IMR-90 (cell line): ENCODE measurements at regions not wholly inside any gene's neighbourhood (a gene's known extent, or its start where the extent isn't known, plus 50 kb on each side); places are given as distances from the start of the nearest gene placed in this dataset.

Experiments
- ATAC-seq: fragments of 200-7000 bp; cut with Tn5 transposase; 2 replicates; pipeline ENCODE4 v1.9.1; 2020; ENCODE audit warnings: low read depth, mild to moderate bottlenecking, moderate library complexity
- BruUV-seq: library from RNA; stranded (reverse); fragments of 400-500 nt; replicated peaks from 2 replicates; lab custom pipeline; 2021; lab: Mats Ljungman, UMichigan
- CTCF ChIA-PET: fragments of 300-600 bp; formaldehyde crosslinking; extraction: SDS; loops from one replicate; lab custom pipeline; 2021; ENCODE audit warnings: antibody characterized with exemption; lab: Yijun Ruan, JAX
- POLR2A ChIA-PET: fragments of 300-600 bp; sonication (Branson Sonifier 250); formaldehyde crosslinking; loops from one replicate; lab custom pipeline; 2022; ENCODE audit warnings: antibody characterized with exemption; ENCODE audit not compliant: unreplicated experiment; lab: Charles Lee
- DNase-seq: peaks from one replicate; pipeline ENCODE4 v3.0.0; 2013
- H2AFZ ChIP-seq: replicated peaks from 2 replicates; pipeline ENCODE3; 2013; ENCODE audit warnings: low read length, mild to moderate bottlenecking; ENCODE audit not compliant: poor library complexity
- H2AK5ac ChIP-seq: 2 replicates; pipeline ENCODE4 v1.6.1; 2013; ENCODE audit warnings: low read depth, low read length, inconsistent platforms
- H2AK9ac ChIP-seq: replicated peaks from 2 replicates; pipeline ENCODE3; 2013; ENCODE audit warnings: mild to moderate bottlenecking, low read depth, low read length, moderate library complexity; ENCODE audit not compliant: poor library complexity
- H2BK120ac ChIP-seq: 2 replicates; pipeline ENCODE4 v1.6.1; 2013; ENCODE audit warnings: low read depth, low read length, inconsistent platforms
- H2BK15ac ChIP-seq: 3 replicates; pipeline ENCODE4 v1.6.1; 2013; ENCODE audit warnings: low read depth, low read length, inconsistent platforms
- H2BK20ac ChIP-seq: 2 replicates; pipeline ENCODE4 v1.6.1; 2013; ENCODE audit warnings: low read depth, mild to moderate bottlenecking, inconsistent platforms, low read length, moderate library complexity
- H2BK5ac ChIP-seq: 2 replicates; pipeline ENCODE4 v1.6.1; 2013; ENCODE audit warnings: mild to moderate bottlenecking, low read depth, low read length, inconsistent platforms; ENCODE audit not compliant: poor library complexity, severe bottlenecking
- H3K14ac ChIP-seq: replicated peaks from 2 replicates; pipeline ENCODE4 v1.6.1; 2013; ENCODE audit warnings: low read depth, low read length, inconsistent platforms
- H3K18ac ChIP-seq: 2 replicates; pipeline ENCODE4 v1.6.1; 2013; ENCODE audit warnings: low read depth, low read length, control low read depth
- H3K23ac ChIP-seq: 2 replicates; pipeline ENCODE4 v1.6.1; 2013; ENCODE audit warnings: low read depth, low read length, inconsistent platforms
- H3K27ac ChIP-seq: 2 replicates; pipeline ENCODE4 v1.5.1; 2013; ENCODE audit warnings: mild to moderate bottlenecking, control low read depth, low read length; ENCODE audit not compliant: insufficient read depth
- H3K27me3 ChIP-seq: 2 replicates; pipeline ENCODE4 v1.6.1; 2013; ENCODE audit warnings: low read length; ENCODE audit not compliant: control insufficient read depth, insufficient read depth
- H3K36me3 ChIP-seq: 2 replicates; pipeline ENCODE4 v1.6.1; 2013; ENCODE audit warnings: low read length, mixed read lengths; ENCODE audit not compliant: control insufficient read depth, insufficient read depth
- H3K4ac ChIP-seq: 2 replicates; pipeline ENCODE4 v1.6.1; 2013; ENCODE audit warnings: low read depth, low read length, inconsistent platforms
- H3K4me1 ChIP-seq: 2 replicates; pipeline ENCODE4 v1.6.1; 2013; ENCODE audit warnings: low read length, mixed read lengths; ENCODE audit not compliant: control insufficient read depth, insufficient read depth
- H3K4me2 ChIP-seq: 2 replicates; pipeline ENCODE4 v1.6.1; 2013; ENCODE audit warnings: low read depth, mild to moderate bottlenecking, control low read depth, low read length, moderate library complexity
- H3K4me3 ChIP-seq: 2 replicates; pipeline ENCODE4 v1.5.1; 2013; ENCODE audit warnings: low read depth, mild to moderate bottlenecking, control low read depth, low read length, moderate library complexity; ENCODE audit not compliant: insufficient read depth
- H3K56ac ChIP-seq: 2 replicates; pipeline ENCODE4 v1.6.1; 2013; ENCODE audit warnings: low read length, inconsistent platforms; ENCODE audit not compliant: insufficient read depth; ENCODE audit errors: extremely low read depth
- H3K79me1 ChIP-seq, 2 experiments: 2 replicates each; pipeline ENCODE4 v1.6.1; 2013; ENCODE audit warnings: low read length in 2 of 2, inconsistent platforms in 1 of 2, low read depth in 1 of 2
- H3K9ac ChIP-seq: 2 replicates; pipeline ENCODE4 v1.6.1; 2013; ENCODE audit warnings: low read depth, low read length, control low read depth
- H3K9me1 ChIP-seq: 2 replicates; pipeline ENCODE4 v1.6.1; 2013; ENCODE audit warnings: low read length, inconsistent platforms; ENCODE audit not compliant: insufficient read depth
- H3K9me3 ChIP-seq: 2 replicates; pipeline ENCODE4 v1.6.1; 2013; ENCODE audit warnings: low read length; ENCODE audit not compliant: control insufficient read depth, insufficient read depth
- H4K20me1 ChIP-seq: 2 replicates; pipeline ENCODE4 v1.6.1; 2013; ENCODE audit warnings: low read length, inconsistent platforms; ENCODE audit not compliant: insufficient read depth
- H4K5ac ChIP-seq: 2 replicates; pipeline ENCODE4 v1.6.1; 2013; ENCODE audit warnings: mild to moderate bottlenecking, low read depth, low read length, control low read depth
- H4K8ac ChIP-seq, 2 experiments: 2 replicates each; pipeline ENCODE4 v1.6.1; 2013; ENCODE audit warnings: low read depth in 2 of 2, low read length in 2 of 2, control low read depth in 1 of 2, inconsistent platforms in 1 of 2
- H4K91ac ChIP-seq: 2 replicates; pipeline ENCODE4 v1.6.1; 2013; ENCODE audit warnings: low read depth, low read length, inconsistent platforms; ENCODE audit not compliant: insufficient read depth
- BHLHE40 ChIP-seq: fragments of 150-350 bp; IDR thresholded peaks from 2 replicates; pipeline ENCODE4 v1.6.1; 2016; ENCODE audit warnings: mild to moderate bottlenecking, low read depth, low read length
- CEBPB ChIP-seq: IDR thresholded peaks from 2 replicates; pipeline ENCODE4 v1.6.1; 2012; ENCODE audit warnings: low read depth, low read length, improper control_type of control experiment
- FOS ChIP-seq: fragments of 150-350 bp; IDR thresholded peaks from 2 replicates; pipeline ENCODE4 v1.6.1; 2016; ENCODE audit warnings: low read depth, low read length
- RCOR1 ChIP-seq: IDR thresholded peaks from 2 replicates; pipeline ENCODE4 v1.6.1; 2012; ENCODE audit warnings: mild to moderate bottlenecking, low read length, improper control_type of control experiment; ENCODE audit not compliant: insufficient replicate concordance
- RFX5 ChIP-seq: IDR thresholded peaks from 2 replicates; pipeline ENCODE4 v1.8.0; 2012; ENCODE audit warnings: low read depth, mild to moderate bottlenecking, low read length, moderate library complexity
- whole genome bisulfite sequencing, 2 experiments: methylation state at CpG; one replicate each; pipeline versions ENCODE4 v1.1.5 to v1.1.7; 2013; ENCODE audit warnings: missing lambda C conversion rate in 2 of 2; ENCODE audit not compliant: insufficient read length in 1 of 2; ENCODE audit errors: extremely low coverage in 2 of 2; 5-methylcytosine and 5-hydroxymethylcytosine counted together
- dilution Hi-C: fragments of 300-500 bp; cut with HindIII; formaldehyde crosslinking; loops from one replicate; pipeline ENCODE4 v1.14.3; 2018; ENCODE audit warnings: low sequenced_read_pairs; ENCODE audit not compliant: unreplicated experiment
- in situ Hi-C: fragments of 300-500 bp; cut with MboI; formaldehyde crosslinking; loops from 3 replicates; pipeline ENCODE4 v1.14.3; 2019; ENCODE audit warnings: low sequenced_read_pairs, inconsistent platforms, mixed read lengths
- intact Hi-C: fragments of 100-400 bp; cut with micrococcal nuclease; formaldehyde crosslinking; loops from 2 replicates; pipeline ENCODE4 v1.10.0; 2022

DNA sequence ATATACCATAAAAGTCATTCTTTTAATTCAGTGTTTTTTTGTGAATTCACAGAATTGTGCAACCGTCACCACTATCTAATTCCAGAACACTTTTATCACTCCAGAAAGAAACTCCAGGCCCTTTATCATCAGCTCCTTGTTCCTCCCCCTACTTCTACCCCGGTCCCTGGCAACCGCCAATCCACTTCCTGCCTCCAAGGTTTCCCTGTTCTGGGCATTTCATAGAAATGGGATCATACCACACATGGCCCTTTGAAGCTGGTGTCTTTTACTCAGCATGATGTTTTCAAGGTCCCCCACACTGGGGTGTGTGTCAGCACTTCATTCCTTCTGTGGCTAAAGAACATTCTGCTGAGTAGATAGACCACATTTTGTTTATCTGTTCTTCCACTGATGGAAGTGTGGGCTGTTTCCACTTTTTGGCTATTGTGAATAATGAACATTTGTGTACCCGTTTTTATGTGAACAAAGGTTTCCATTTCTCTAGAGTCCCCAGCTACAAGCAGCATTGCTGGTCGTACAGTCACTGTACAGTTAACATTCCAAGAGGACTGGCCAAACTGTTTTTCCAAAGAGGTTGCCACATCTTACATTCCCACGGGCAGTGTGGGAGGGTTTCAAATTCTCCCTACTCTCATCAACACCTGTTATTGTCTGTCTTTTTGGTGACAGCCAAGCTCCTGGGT, 75.8 kb upstream of the ZNF469 start (continued):
- TF ChIP-seq FOS (peak; percentile 87), CEBPB (peak; percentile 99)

DNA sequence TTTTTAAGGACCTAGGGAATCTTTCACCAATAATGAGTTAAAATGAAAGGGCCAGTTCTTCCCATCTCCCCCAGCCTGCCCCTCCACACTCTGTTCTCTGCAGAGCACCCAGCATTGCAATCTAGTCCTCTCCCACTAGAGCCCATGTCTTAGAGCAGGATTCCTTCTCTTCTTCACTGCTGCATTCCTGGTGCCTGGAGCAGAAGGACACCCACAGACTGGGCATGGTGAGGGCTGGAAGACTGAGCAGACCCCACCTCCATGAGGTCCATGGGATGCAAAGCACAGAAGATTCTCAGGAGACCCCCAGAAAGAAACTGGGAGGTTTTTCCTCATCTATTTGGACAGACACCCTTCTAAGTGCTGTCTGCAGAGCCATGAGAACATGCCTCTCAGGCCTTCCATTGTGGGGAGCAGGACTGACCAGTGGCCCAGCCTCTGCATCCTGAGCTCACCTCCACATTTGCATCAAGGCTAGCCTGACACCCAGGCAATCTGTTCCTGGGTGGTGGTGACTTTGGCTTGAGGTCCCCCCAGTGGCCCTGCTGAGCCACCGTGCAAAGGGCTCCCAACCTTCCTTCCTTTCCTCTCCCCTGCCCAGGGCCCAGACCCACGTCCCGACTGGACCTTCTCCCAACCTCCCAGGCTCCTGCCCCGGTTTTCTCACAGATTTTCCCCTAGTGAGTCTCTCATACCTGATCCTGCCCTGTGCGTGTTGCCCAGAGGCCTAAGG, 74.2 kb upstream of the ZNF469 start:
- Histone ChIP-seq H3K36me3 (no peaks in the 10 kb centered on the region), H2AK5ac (peak overlapping the region; percentile 97), H3K9ac (peak overlapping the region; percentile 25; the same call in 1 of the 2 replicates), H3K4me3 (no peak overlapping the region), H2AK9ac (peak overlapping the region; percentile 75), H3K4me1 (peaks cover 49% of the 10 kb centered on the region), H4K5ac (peak overlapping the region; percentile 89), H4K20me1 (no peaks in the 10 kb centered on the region), H3K23ac (peak overlapping the region; percentile 88), H3K9me1 (peaks cover 34% of the 10 kb centered on the region), H2BK20ac (peak overlapping the region; percentile 99), H2BK15ac (peak overlapping the region; percentile 97; the same call in 2 of the 3 replicates), H3K9me3 (peaks cover 5% of the 10 kb centered on the region; the same call in 1 of the 2 replicates), H2BK120ac (peak overlapping the region; percentile 100), H3K4me2 (no peak overlapping the region), H3K56ac (peak overlapping the region; percentile 96; the same call in 1 of the 2 replicates), H4K91ac (peak overlapping the region; percentile 83), H3K18ac (peak overlapping the region; percentile 91), H3K27me3 (no peaks in the 10 kb centered on the region), H2AFZ (peak overlapping the region; percentile 67), H3K4ac (peak overlapping the region; percentile 97), H3K14ac (peak overlapping the region; percentile 98), H2BK5ac (peak overlapping the region; percentile 100), H4K8ac (peak overlapping the region; percentile 80 to 91; a peak in 3 of 4 replicates), H3K79me1 (peaks cover 6 to 33% of the 10 kb centered on the region in 2 experiments), H3K27ac (peak overlapping the region; percentile 70)
- TF ChIP-seq RCOR1 (no peak), RFX5 (no peak), FOS (no peak), BHLHE40 (no peak)
- ATAC-seq (no peak), DNase-seq (no peak)
- intact Hi-C loops (loop anchor here (10.0 kb wide), 3 partner anchors 64 to 354 kb away; partner anchors contain the start of gene BANP), in situ Hi-C loops (loop anchor here (10.0 kb wide), 1 partner anchor 64 kb away; no protein-coding TSS in a partner anchor), dilution Hi-C loops (no loop called here)
- 87% methylated on average over 3 of the region's 5 CpGs; no CpG with 5 or more reads in 1 of the 2 experiments for WGBS, 2 experiments
- CTCF ChIA-PET, result no interaction called here
- no TSS peak for BruUV-seq
- POLR2A ChIA-PET, result no interaction called here
